ENCODE measurements at regions not wholly inside any gene's neighbourhood (a gene's known extent, or its start where the extent isn't known, plus 50 kb on each side); places are given as distances from the start of the nearest gene placed in this dataset.

- Histone ChIP-seq H3K27me3 (ENCODE audit: low read depth, low read length) (no peaks in the 10 kb centered on the region), H3K9me3 (ENCODE audit: control insufficient read depth in 1 of 2, low read length in 2 of 2) (no peaks in the 10 kb centered on the region), H3K4me1 (ENCODE audit: control insufficient read depth in 1 of 2, insufficient read depth in 2 of 2, low read length in 2 of 2) (no peaks in the 10 kb centered on the region), H3K27ac (ENCODE audit: low read length) (no peak overlapping the region), H3K4me3 (ENCODE audit: low read depth in 1 of 2, low read length in 2 of 2) (no peak overlapping the region), H3K36me3 (ENCODE audit: control insufficient read depth in 1 of 2, insufficient read depth in 2 of 2, low read length in 2 of 2) (no peaks in the 10 kb centered on the region)
Observed at GRCh38 chr5:58228896-58229295, 231.0 kb downstream of the PLK2 start.

DNA sequence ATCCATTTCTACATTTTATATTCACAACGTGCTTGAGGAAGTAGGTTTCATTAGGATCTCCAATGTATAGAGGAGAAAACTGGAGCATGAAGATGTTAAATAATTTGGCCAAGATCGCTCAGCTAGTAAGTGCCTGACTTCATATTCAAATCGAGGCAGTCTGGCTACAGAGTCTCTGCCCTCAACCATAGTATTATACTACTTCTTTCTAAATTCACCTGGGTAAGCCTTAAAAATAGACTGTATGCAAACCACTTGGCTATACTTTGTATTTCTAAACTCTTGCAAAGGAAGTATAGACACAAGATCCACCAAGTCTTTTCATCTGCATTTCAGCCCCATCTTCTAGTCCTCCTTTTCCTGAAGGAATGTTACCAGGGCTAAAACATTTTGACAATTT is 232.0 kb downstream of the PLK2 start:
- Histone ChIP-seq H3K27ac (ENCODE audit: low read length) (no peak overlapping the region), H3K36me3 (ENCODE audit: control insufficient read depth in 1 of 2, insufficient read depth in 2 of 2, low read length in 2 of 2) (no peaks in the 10 kb centered on the region), H3K4me3 (ENCODE audit: low read depth in 1 of 2, low read length in 2 of 2) (no peak overlapping the region), H3K4me1 (ENCODE audit: control insufficient read depth in 1 of 2, insufficient read depth in 2 of 2, low read length in 2 of 2) (no peaks in the 10 kb centered on the region), H3K9me3 (ENCODE audit: control insufficient read depth in 1 of 2, low read length in 2 of 2) (no peaks in the 10 kb centered on the region), H3K27me3 (ENCODE audit: low read depth, low read length) (no peaks in the 10 kb centered on the region)

DNA sequence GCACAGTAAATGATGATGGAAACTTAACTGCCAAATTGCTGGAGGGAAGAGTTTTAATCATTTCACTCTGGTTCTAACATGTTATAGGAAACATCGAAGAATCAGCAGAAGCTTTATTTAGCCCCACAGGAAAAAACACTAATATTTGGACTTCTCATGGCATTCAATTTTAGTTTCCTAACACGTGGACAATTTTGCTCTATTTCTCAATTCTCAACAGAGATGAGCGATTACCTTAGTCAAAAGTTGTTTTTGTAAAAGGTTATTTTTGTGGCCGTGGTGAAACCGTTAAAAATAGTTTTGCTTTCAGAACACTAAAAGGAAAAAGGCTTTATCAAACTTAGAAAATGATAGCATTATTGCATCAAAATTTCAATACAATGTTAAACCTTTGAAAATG is 235.2 kb downstream of the PLK2 start:
- peak overlapping the region in 1 of 2 donors; percentile 5 for H3K4me3 ChIP-seq (ENCODE audit: low read depth in 1 of 2, low read length in 2 of 2)

DNA sequence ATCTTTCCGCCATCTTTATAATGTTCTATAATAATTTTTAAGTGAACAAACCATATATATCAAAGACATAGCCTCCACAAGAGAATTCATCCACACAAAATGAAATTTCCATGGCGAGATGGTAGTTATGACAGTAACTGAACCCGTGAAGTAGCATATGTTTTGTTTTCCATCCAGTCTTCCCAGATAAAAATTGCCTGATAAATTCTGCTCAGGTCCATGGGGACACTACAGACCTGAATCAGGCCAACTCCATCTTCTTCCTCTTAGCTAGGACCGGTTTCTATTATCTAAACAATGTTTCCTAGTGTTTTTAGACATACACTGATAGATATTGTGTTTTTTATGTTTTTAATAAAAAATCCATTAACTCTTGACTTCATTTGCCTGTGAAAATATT is 235.7 kb downstream of the PLK2 start:
- Histone ChIP-seq H3K9me3 (ENCODE audit: control insufficient read depth in 1 of 2, low read length in 2 of 2) (no peaks in the 10 kb centered on the region), H3K4me1 (ENCODE audit: control insufficient read depth in 1 of 2, insufficient read depth in 2 of 2, low read length in 2 of 2) (no peaks in the 10 kb centered on the region), H3K27me3 (ENCODE audit: low read depth, low read length) (no peaks in the 10 kb centered on the region), H3K4me3 (ENCODE audit: low read depth in 1 of 2, low read length in 2 of 2) (peak overlapping the region in 1 of 2 donors; percentile 5), H3K27ac (ENCODE audit: low read length) (no peak overlapping the region), H3K36me3 (ENCODE audit: control insufficient read depth in 1 of 2, insufficient read depth in 2 of 2, low read length in 2 of 2) (no peaks in the 10 kb centered on the region)

More for the DNA sequence above, 235.2 kb downstream of the PLK2 start:
- Histone ChIP-seq H3K36me3 (ENCODE audit: control insufficient read depth in 1 of 2, insufficient read depth in 2 of 2, low read length in 2 of 2) (no peaks in the 10 kb centered on the region), H3K9me3 (ENCODE audit: control insufficient read depth in 1 of 2, low read length in 2 of 2) (no peaks in the 10 kb centered on the region), H3K27me3 (ENCODE audit: low read depth, low read length) (no peaks in the 10 kb centered on the region), H3K4me1 (ENCODE audit: control insufficient read depth in 1 of 2, insufficient read depth in 2 of 2, low read length in 2 of 2) (no peaks in the 10 kb centered on the region), H3K27ac (ENCODE audit: low read length) (no peak overlapping the region)

DNA sequence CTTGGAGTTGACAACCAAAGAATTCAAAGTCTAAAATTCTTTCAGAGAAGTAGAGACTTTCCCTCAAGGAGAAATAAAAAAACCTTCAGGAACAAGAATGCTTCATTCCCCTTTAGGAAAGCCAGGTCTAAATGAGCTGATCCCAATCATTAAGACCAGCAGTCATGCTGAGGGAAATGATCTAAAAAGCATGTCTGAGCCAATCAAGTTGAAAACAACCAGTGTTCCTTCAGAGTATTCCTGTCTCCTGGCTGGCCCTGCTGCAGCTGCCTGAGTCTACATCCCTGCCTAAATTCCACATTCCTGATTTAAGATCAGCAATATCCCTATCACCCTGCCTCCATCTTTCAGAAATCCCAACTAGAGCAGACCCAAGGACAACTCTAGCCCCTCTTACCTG is 244.5 kb downstream of the PLK2 start:
- Histone ChIP-seq H3K9me3 (ENCODE audit: control insufficient read depth in 1 of 2, low read length in 2 of 2) (no peaks in the 10 kb centered on the region), H3K4me1 (ENCODE audit: control insufficient read depth in 1 of 2, insufficient read depth in 2 of 2, low read length in 2 of 2) (no peaks in the 10 kb centered on the region), H3K27me3 (ENCODE audit: low read depth, low read length) (no peaks in the 10 kb centered on the region), H3K36me3 (ENCODE audit: control insufficient read depth in 1 of 2, insufficient read depth in 2 of 2, low read length in 2 of 2) (no peaks in the 10 kb centered on the region), H3K27ac (ENCODE audit: low read length) (no peak overlapping the region), H3K4me3 (ENCODE audit: low read depth in 1 of 2, low read length in 2 of 2) (no peak overlapping the region)

GRCh38 chr5:58211441-58211840 is 248.4 kb downstream of the PLK2 start:
- Histone ChIP-seq H3K4me3 (ENCODE audit: low read depth in 1 of 2, low read length in 2 of 2) (no peak overlapping the region), H3K36me3 (ENCODE audit: control insufficient read depth in 1 of 2, insufficient read depth in 2 of 2, low read length in 2 of 2) (no peaks in the 10 kb centered on the region), H3K27me3 (ENCODE audit: low read depth, low read length) (no peaks in the 10 kb centered on the region), H3K27ac (ENCODE audit: low read length) (no peak overlapping the region), H3K9me3 (ENCODE audit: control insufficient read depth in 1 of 2, low read length in 2 of 2) (no peaks in the 10 kb centered on the region), H3K4me1 (ENCODE audit: control insufficient read depth in 1 of 2, insufficient read depth in 2 of 2, low read length in 2 of 2) (no peaks in the 10 kb centered on the region)

DNA sequence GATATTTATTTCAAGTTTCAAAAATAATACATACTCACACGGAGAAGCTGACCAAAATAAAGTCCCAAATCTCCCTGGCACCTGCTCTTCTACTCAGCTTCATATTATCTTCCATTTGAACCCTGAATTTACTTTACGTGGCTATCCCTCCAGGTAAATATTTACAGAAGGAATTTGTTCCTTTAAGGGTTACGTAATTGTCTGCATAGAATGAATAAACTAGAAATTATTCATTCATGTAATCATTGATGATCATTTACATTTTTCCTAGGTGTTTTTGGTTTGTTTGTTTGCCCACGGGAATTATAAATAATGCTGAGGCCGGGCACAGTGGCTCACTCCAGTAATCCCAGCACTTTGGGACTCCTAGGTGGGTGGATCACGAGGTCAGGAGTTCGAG is 251.2 kb downstream of the PLK2 start:
- H3K27me3 ChIP-seq (ENCODE audit: low read depth, low read length), result no peaks in the 10 kb centered on the region
- H3K9me3 ChIP-seq (ENCODE audit: control insufficient read depth in 1 of 2, low read length in 2 of 2), result no peaks in the 10 kb centered on the region
- no peaks in the 10 kb centered on the region for H3K36me3 ChIP-seq (ENCODE audit: control insufficient read depth in 1 of 2, insufficient read depth in 2 of 2, low read length in 2 of 2)
- H3K27ac ChIP-seq (ENCODE audit: low read length), result no peak overlapping the region
- H3K4me3 ChIP-seq (ENCODE audit: low read depth in 1 of 2, low read length in 2 of 2), result no peak overlapping the region
- no peaks in the 10 kb centered on the region for H3K4me1 ChIP-seq (ENCODE audit: control insufficient read depth in 1 of 2, insufficient read depth in 2 of 2, low read length in 2 of 2)

- Histone ChIP-seq H3K27me3 (ENCODE audit: low read depth, low read length) (no peaks in the 10 kb centered on the region), H3K36me3 (ENCODE audit: control insufficient read depth in 1 of 2, insufficient read depth in 2 of 2, low read length in 2 of 2) (no peaks in the 10 kb centered on the region), H3K9me3 (ENCODE audit: control insufficient read depth in 1 of 2, low read length in 2 of 2) (no peaks in the 10 kb centered on the region), H3K27ac (ENCODE audit: low read length) (no peak overlapping the region), H3K4me1 (ENCODE audit: control insufficient read depth in 1 of 2, insufficient read depth in 2 of 2, low read length in 2 of 2) (no peaks in the 10 kb centered on the region), H3K4me3 (ENCODE audit: low read depth in 1 of 2, low read length in 2 of 2) (no peak overlapping the region)
Observed at GRCh38 chr5:58207076-58207475, 252.8 kb downstream of the PLK2 start.

- no peaks in the 10 kb centered on the region for H3K27me3 ChIP-seq (ENCODE audit: low read depth, low read length)
- H3K27ac ChIP-seq (ENCODE audit: low read length), result no peak overlapping the region
- H3K4me1 ChIP-seq (ENCODE audit: control insufficient read depth in 1 of 2, insufficient read depth in 2 of 2, low read length in 2 of 2), result no peaks in the 10 kb centered on the region
- H3K4me3 ChIP-seq (ENCODE audit: low read depth in 1 of 2, low read length in 2 of 2), result no peak overlapping the region
- no peaks in the 10 kb centered on the region for H3K36me3 ChIP-seq (ENCODE audit: control insufficient read depth in 1 of 2, insufficient read depth in 2 of 2, low read length in 2 of 2)
- H3K9me3 ChIP-seq (ENCODE audit: control insufficient read depth in 1 of 2, low read length in 2 of 2), result no peaks in the 10 kb centered on the region
Observed at GRCh38 chr5:58204966-58205365, 254.9 kb downstream of the PLK2 start.

GRCh38 chr5:58202941-58203444 is 256.9 kb downstream of the PLK2 start:
- Histone ChIP-seq H3K27ac (ENCODE audit: low read length) (no peak overlapping the region), H3K4me3 (ENCODE audit: low read depth in 1 of 2, low read length in 2 of 2) (no peak overlapping the region), H3K36me3 (ENCODE audit: control insufficient read depth in 1 of 2, insufficient read depth in 2 of 2, low read length in 2 of 2) (no peaks in the 10 kb centered on the region), H3K4me1 (ENCODE audit: control insufficient read depth in 1 of 2, insufficient read depth in 2 of 2, low read length in 2 of 2) (no peaks in the 10 kb centered on the region), H3K27me3 (ENCODE audit: low read depth, low read length) (no peaks in the 10 kb centered on the region), H3K9me3 (ENCODE audit: control insufficient read depth in 1 of 2, low read length in 2 of 2) (no peaks in the 10 kb centered on the region)

DNA sequence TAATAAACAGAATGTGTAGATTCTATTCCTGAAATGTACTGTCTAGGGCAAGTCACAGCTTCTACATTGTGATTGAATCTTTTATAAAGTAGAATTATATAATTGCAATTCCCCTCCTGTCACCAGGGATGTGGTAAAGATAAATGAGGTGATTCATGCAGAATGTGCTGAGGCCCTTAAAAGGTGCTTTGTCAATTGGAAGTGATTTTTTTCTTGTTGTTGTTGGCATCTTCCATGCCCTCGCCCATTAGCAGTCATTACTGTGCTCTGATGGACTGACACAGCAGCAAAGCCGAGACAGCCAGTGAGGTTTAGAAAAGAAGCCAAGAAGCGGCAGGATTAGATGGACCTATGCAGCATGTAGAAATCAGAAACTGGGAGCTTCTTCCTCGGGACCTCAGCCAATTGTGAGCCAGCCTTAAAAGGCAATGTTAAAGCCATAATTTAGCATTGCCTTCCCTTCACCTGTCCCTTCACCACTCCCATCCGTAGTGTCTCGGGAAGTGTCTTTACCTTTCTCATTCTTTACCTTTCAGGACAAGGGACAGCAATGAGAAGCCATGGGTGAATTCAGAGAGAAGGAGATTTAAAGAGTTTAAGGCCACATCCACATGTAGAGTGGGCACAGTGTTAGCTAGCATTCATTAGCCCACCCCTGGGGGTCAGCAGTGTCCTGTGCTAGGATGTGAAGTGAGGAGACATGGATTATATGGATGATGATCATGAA is 257.8 kb downstream of the PLK2 start:
- H3K4me1 ChIP-seq (ENCODE audit: control insufficient read depth in 1 of 2, insufficient read depth in 2 of 2, low read length in 2 of 2), result no peaks in the 10 kb centered on the region
- H3K9me3 ChIP-seq (ENCODE audit: control insufficient read depth in 1 of 2, low read length in 2 of 2), result no peaks in the 10 kb centered on the region
- H3K27ac ChIP-seq (ENCODE audit: low read length), result no peak overlapping the region

DNA sequence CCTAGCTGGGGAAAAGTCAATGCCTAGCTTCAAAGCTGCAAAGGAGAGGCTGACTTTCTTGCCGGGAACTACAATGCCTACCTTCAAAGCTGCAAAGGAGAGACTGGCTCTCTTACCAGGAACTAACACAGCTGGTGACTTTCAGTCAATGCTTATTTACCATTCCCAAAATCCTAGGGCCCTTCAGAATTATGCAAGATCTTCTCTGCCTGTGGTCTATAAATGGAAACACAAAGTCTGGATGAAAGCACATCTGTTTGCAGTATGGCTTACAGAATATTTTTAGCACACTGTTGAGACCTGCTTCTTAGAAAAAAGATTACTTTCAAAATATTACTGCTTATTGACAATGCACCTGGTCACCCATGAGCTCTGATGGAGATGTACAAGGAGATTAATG is 259.4 kb downstream of the PLK2 start:
- H3K27me3 ChIP-seq (ENCODE audit: low read depth, low read length), result no peaks in the 10 kb centered on the region
- no peaks in the 10 kb centered on the region for H3K36me3 ChIP-seq (ENCODE audit: control insufficient read depth in 1 of 2, insufficient read depth in 2 of 2, low read length in 2 of 2)
- H3K27ac ChIP-seq (ENCODE audit: low read length), result no peak overlapping the region
- H3K9me3 ChIP-seq (ENCODE audit: control insufficient read depth in 1 of 2, low read length in 2 of 2), result no peaks in the 10 kb centered on the region
- no peak overlapping the region for H3K4me3 ChIP-seq (ENCODE audit: low read depth in 1 of 2, low read length in 2 of 2)
- no peaks in the 10 kb centered on the region for H3K4me1 ChIP-seq (ENCODE audit: control insufficient read depth in 1 of 2, insufficient read depth in 2 of 2, low read length in 2 of 2)

More for the DNA sequence above, 257.8 kb downstream of the PLK2 start:
- Histone ChIP-seq H3K4me3 (ENCODE audit: low read depth in 1 of 2, low read length in 2 of 2) (no peak overlapping the region), H3K36me3 (ENCODE audit: control insufficient read depth in 1 of 2, insufficient read depth in 2 of 2, low read length in 2 of 2) (no peaks in the 10 kb centered on the region), H3K27me3 (ENCODE audit: low read depth, low read length) (no peaks in the 10 kb centered on the region)
